Mesenchymal stem cell (in vitro differentiated cells and primary cell): ENCODE measurements at regions not wholly inside any gene's neighbourhood (a gene's known extent, or its start where the extent isn't known, plus 50 kb on each side); places are given as distances from the start of the nearest gene placed in this dataset.
A peak's percentile ranks its signal among the peaks of the same experiment; 100 is the strongest.

ENCODE experiments used
- DNase-seq: peaks from one replicate; pipeline ENCODE4 v3.0.0-alpha.2; 2013
- H2AFZ ChIP-seq: one replicate; pipeline ENCODE4 v1.6.1; 2013; ENCODE audit warnings: low read depth, mild to moderate bottlenecking, control low read depth, inconsistent platforms, low read length, moderate library complexity
- H2AK5ac ChIP-seq: 2 replicates; pipeline ENCODE4 v1.6.1; 2013; ENCODE audit warnings: low read length, moderate library complexity, mild to moderate bottlenecking, inconsistent platforms; ENCODE audit not compliant: severe bottlenecking
- H2BK120ac ChIP-seq: one replicate; pipeline ENCODE4 v1.6.1; 2013; ENCODE audit warnings: low read depth, mild to moderate bottlenecking, inconsistent platforms, low read length, moderate library complexity
- H2BK12ac ChIP-seq, 2 experiments: one replicate each; pipeline ENCODE4 v1.6.1; 2013; ENCODE audit warnings: inconsistent platforms in 2 of 2, low read length in 2 of 2, mild to moderate bottlenecking in 2 of 2, moderate library complexity in 2 of 2, control low read depth in 1 of 2
- H2BK15ac ChIP-seq: one replicate; pipeline ENCODE4 v1.6.1; 2013; ENCODE audit warnings: mild to moderate bottlenecking, low read depth, inconsistent platforms; ENCODE audit not compliant: poor library complexity, severe bottlenecking
- H2BK5ac ChIP-seq: 2 replicates; pipeline ENCODE4 v1.6.1; 2013; ENCODE audit warnings: low read depth, mild to moderate bottlenecking, low read length, control low read depth, inconsistent platforms; ENCODE audit not compliant: poor library complexity, severe bottlenecking
- H3K14ac ChIP-seq, 2 experiments: one replicate each; pipeline ENCODE4 v1.6.1; 2013; ENCODE audit warnings: inconsistent platforms in 2 of 2, low read length in 2 of 2, control low read depth in 1 of 2, mild to moderate bottlenecking in 1 of 2, moderate library complexity in 1 of 2
- H3K18ac ChIP-seq, 2 experiments: one replicate each; pipeline ENCODE4 v1.6.1; 2013; ENCODE audit warnings: inconsistent platforms in 2 of 2, low read length in 2 of 2, control low read depth in 1 of 2, low read depth in 1 of 2, mild to moderate bottlenecking in 1 of 2
- H3K23ac ChIP-seq, 2 experiments: one replicate each; pipeline ENCODE4 v1.6.1; 2013; ENCODE audit warnings: inconsistent platforms in 2 of 2, low read length in 2 of 2, mild to moderate bottlenecking in 2 of 2, moderate library complexity in 2 of 2, control low read depth in 1 of 2
- H3K27ac ChIP-seq: 2 replicates; pipeline ENCODE4 v1.5.1; 2013; ENCODE audit warnings: mild to moderate bottlenecking, moderate library complexity, low read length, control low read depth, inconsistent platforms; ENCODE audit not compliant: poor library complexity, severe bottlenecking
- H3K27me3 ChIP-seq, 2 experiments: 2 replicates each; pipeline versions ENCODE4 v1.6.1 to v1.7.0; 2013; ENCODE audit warnings: low read length in 2 of 2, mild to moderate bottlenecking in 2 of 2, moderate library complexity in 2 of 2, control low read depth in 1 of 2, inconsistent platforms in 1 of 2; ENCODE audit not compliant: control insufficient read depth in 1 of 2, insufficient read depth in 1 of 2
- H3K36me3 ChIP-seq, 2 experiments: 2 replicates each; pipeline versions ENCODE4 v1.6.1 to v1.7.0; 2013; ENCODE audit warnings: low read length in 2 of 2, control low read depth in 1 of 2, inconsistent platforms in 1 of 2, low read depth in 1 of 2, mild to moderate bottlenecking in 1 of 2; ENCODE audit not compliant: insufficient read depth in 2 of 2, control insufficient read depth in 1 of 2
- H3K4ac ChIP-seq, 2 experiments: one replicate each; pipeline ENCODE4 v1.6.1; 2013; ENCODE audit warnings: inconsistent platforms in 2 of 2, low read length in 2 of 2, mild to moderate bottlenecking in 2 of 2, moderate library complexity in 2 of 2, control low read depth in 1 of 2, low read depth in 1 of 2
- H3K4me1 ChIP-seq: 2 replicates; pipeline ENCODE4 v1.6.1; 2013; ENCODE audit warnings: low read depth, low read length, control low read depth; ENCODE audit not compliant: control insufficient read depth, insufficient read depth
- H3K4me2 ChIP-seq: 2 replicates; pipeline ENCODE4 v1.6.1; 2013; ENCODE audit warnings: low read length, mild to moderate bottlenecking, inconsistent platforms; ENCODE audit not compliant: poor library complexity, severe bottlenecking
- H3K4me3 ChIP-seq, 2 experiments: 2 replicates each; pipeline versions ENCODE4 v1.5.1 to v1.7.0; 2013; ENCODE audit warnings: low read length in 2 of 2, mild to moderate bottlenecking in 2 of 2, control low read depth in 1 of 2, low read depth in 1 of 2; ENCODE audit not compliant: insufficient read depth in 1 of 2
- H3K79me1 ChIP-seq: replicated peaks from 2 replicates; pipeline ENCODE4 v1.6.1; 2013; ENCODE audit warnings: mild to moderate bottlenecking, control low read depth, low read length, inconsistent platforms; ENCODE audit not compliant: poor library complexity, severe bottlenecking
- H3K9ac ChIP-seq: 2 replicates; pipeline ENCODE4 v1.7.0; 2013; ENCODE audit warnings: mild to moderate bottlenecking, low read length, moderate library complexity
- H3K9me3 ChIP-seq: 2 replicates; pipeline ENCODE4 v1.7.0; 2013; ENCODE audit warnings: mild to moderate bottlenecking, low read length; ENCODE audit not compliant: control insufficient read depth
- H4K8ac ChIP-seq: one replicate; pipeline ENCODE4 v1.6.1; 2013; ENCODE audit warnings: inconsistent platforms, mild to moderate bottlenecking, low read length, moderate library complexity
- H4K91ac ChIP-seq: one replicate; pipeline ENCODE4 v1.6.1; 2013; ENCODE audit warnings: mild to moderate bottlenecking, low read length, inconsistent platforms
- WGBS: methylation state at CpG from one replicate; pipeline ENCODE4 v1.1.7; 2013; ENCODE audit warnings: mixed read lengths; 5-methylcytosine and 5-hydroxymethylcytosine counted together

DNA sequence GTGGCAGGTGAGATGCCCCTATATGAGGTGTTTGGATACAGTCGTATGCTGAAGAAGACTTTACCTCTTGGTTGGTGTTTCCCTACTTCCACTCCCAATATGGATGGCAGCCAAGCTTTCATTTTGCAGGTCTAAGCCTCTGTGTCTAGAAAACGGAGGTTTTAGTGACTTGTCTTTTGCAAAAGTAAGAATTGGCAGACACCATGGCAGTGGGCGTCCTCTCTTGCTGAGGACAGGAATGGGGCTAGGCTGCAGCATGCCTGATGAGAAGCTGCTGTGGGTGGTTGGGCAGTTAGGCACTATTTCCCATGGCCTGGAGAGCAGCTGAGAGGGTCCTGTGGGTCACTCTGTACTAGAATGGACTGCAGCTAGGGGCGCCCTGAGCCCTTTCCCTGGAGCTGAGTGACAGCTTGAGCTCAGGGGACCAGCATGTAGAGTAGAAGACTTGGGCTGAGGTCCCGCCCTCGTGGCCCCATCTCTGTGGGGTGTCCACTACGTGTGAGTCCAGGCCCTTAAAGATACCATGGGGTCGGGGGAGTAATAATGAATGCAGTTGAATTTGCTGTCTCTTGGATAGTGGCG lies 127.4 kb downstream of the CDH26 start:
- Histone ChIP-seq H2BK12ac (no peak overlapping the region), H3K79me1 (no peaks in the 10 kb centered on the region), H3K4me1 (no peaks in the 10 kb centered on the region), H3K18ac (no peak overlapping the region), H3K27me3 (peaks cover 4 to 72% of the 10 kb centered on the region in 2 experiments), H3K9me3 (no peaks in the 10 kb centered on the region), H2BK5ac (no peak overlapping the region), H2BK15ac (no peak overlapping the region), H4K8ac (no peak overlapping the region), H3K27ac (no peak overlapping the region), H3K4ac (no peak overlapping the region), H3K23ac (no peak overlapping the region), H3K4me3 (no peak overlapping the region), H4K91ac (no peak overlapping the region), H3K36me3 (no peaks in the 10 kb centered on the region), H3K4me2 (no peak overlapping the region), H2AFZ (no peak overlapping the region), H2AK5ac (no peak overlapping the region), H2BK120ac (no peak overlapping the region), H3K9ac (no peak overlapping the region), H3K14ac (no peak overlapping the region)
- WGBS, result 56% methylated on average over 9 of the region's 9 CpGs
- DNase-seq, result no peak

DNA sequence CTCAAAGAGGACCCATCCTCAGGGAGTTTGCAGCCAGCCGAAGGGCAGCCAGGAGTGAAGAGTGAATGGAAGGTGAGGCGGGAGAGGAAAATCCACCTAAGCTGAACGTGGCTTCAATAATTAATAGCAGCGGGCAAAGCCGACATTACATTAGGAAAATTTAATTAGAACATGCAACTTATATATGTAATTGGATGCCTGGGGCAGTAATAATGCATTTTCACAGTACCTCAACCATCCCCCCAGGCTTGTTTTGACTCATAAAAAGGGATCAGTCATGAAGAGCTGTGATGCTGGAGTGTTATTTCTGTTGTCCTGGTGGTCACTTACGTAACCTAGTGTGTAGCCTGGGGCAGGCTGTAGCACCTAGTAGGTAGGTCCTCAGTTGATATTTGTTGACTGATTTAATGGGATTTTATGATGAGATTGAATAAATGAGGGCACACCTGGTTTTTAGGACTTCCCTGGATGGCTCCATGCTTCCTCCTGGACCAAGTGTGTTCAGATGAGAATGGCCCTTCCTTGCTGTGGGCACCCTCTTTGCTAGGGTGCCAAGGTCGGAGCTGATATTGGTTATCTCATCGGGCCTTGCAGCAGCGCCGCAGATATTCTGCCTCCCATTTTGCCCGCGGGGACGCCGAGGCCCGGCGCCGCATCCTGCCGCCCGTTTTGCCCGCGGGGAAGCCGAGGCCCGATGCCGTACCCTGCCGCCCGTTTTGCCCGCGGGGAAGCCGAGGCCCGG lies 128.8 kb downstream of the CDH26 start:
- no peak for DNase-seq
- Histone ChIP-seq H3K4ac (no peak overlapping the region), H2AFZ (no peak overlapping the region), H4K91ac (no peak overlapping the region), H3K18ac (no peak overlapping the region), H3K9ac (no peak overlapping the region), H3K79me1 (no peaks in the 10 kb centered on the region), H3K4me3 (no peak overlapping the region), H3K4me1 (no peaks in the 10 kb centered on the region), H2BK12ac (no peak overlapping the region), H2BK5ac (no peak overlapping the region), H3K9me3 (no peaks in the 10 kb centered on the region), H2BK120ac (no peak overlapping the region), H4K8ac (no peak overlapping the region), H3K36me3 (no peaks in the 10 kb centered on the region), H3K14ac (no peak overlapping the region), H3K27me3 (peaks cover 4 to 65% of the 10 kb centered on the region in 2 experiments), H2BK15ac (no peak overlapping the region), H3K23ac (no peak overlapping the region), H3K4me2 (no peak overlapping the region), H2AK5ac (no peak overlapping the region), H3K27ac (no peak overlapping the region)
- 98% methylated on average over 27 of the region's 30 CpGs for WGBS

DNA sequence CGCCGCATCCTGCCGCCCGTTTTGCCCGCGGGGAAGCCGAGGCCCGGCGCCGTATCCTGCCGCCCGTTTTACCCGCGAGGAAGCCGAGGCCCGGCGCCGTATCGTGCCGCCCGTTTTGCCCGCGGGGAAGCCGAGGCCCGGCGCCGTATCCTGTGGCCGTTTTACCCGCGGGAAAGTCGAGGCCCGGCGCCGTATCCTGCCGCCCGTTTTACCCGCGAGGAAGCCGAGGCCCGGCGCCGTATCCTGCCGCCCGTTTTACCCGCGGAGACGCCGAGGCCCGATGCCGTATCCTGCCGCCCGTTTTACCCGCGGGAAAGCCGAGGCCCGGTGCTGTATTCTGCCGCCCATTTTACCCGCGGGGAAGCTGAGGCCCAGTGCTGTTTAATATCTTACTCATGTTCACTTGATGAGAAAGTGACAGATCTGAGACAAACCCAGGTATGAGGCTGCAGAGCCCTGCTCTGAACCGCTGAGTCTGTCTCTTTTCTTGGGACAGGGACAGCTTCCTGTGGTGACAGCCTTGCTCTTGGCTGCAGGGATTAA lies 129.4 kb downstream of the CDH26 start:
- H3K4me3 ChIP-seq, result no peak overlapping the region
- no peaks in the 10 kb centered on the region for H3K36me3 ChIP-seq
- no peak overlapping the region for H3K4ac ChIP-seq
- H4K91ac ChIP-seq, result no peak overlapping the region
- no peak overlapping the region for H3K4me2 ChIP-seq
- no peak overlapping the region for H3K14ac ChIP-seq
- peak overlapping the region; percentile 43 for H3K9ac ChIP-seq
- no peak overlapping the region for H2BK5ac ChIP-seq
- no peak overlapping the region for H2BK12ac ChIP-seq
- 92% methylated on average over 60 of the region's 60 CpGs for WGBS
- peaks cover 4% of the 10 kb centered on the region for H3K9me3 ChIP-seq
- no peak for DNase-seq
- no peak overlapping the region for H3K27ac ChIP-seq
- H2BK15ac ChIP-seq, result no peak overlapping the region
- H4K8ac ChIP-seq, result no peak overlapping the region
- no peak overlapping the region for H3K23ac ChIP-seq
- no peaks in the 10 kb centered on the region for H3K79me1 ChIP-seq
- H3K18ac ChIP-seq, result no peak overlapping the region
- no peak overlapping the region for H2BK120ac ChIP-seq
- H3K27me3 ChIP-seq, result peaks cover 4 to 62% of the 10 kb centered on the region in 2 experiments
- no peak overlapping the region for H2AK5ac ChIP-seq
- H3K4me1 ChIP-seq, result no peaks in the 10 kb centered on the region
- H2AFZ ChIP-seq, result no peak overlapping the region

DNA sequence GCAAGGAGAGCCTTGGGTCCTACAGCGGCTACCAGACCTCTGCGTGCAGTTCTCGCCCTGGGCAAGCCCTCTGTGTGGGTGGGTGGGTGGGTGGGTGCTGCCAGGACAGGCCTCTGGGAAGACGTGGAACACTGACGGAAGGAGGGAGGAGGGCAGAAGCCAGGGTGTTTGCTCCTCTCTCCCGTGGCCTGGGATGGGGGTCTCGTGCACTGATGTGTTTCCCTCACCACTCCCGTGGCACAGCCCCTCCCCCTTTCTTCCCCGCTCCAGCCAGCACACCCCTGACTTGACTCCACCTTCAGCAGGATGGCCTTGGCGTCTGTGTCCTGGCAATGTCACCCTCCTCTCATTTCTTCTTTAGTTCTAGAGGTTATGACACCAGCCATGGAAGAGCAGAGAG lies 130.0 kb downstream of the CDH26 start:
- Histone ChIP-seq H3K36me3 (no peaks in the 10 kb centered on the region), H2BK15ac (no peak overlapping the region), H4K91ac (no peak overlapping the region), H3K4ac (no peak overlapping the region), H3K4me3 (no peak overlapping the region), H3K18ac (no peak overlapping the region), H3K9ac (no peak overlapping the region), H4K8ac (no peak overlapping the region), H3K79me1 (no peaks in the 10 kb centered on the region), H2BK5ac (no peak overlapping the region), H2BK120ac (no peak overlapping the region), H2AFZ (no peak overlapping the region), H3K27ac (no peak overlapping the region), H3K9me3 (peaks cover 10% of the 10 kb centered on the region), H2BK12ac (no peak overlapping the region), H3K27me3 (peaks cover 4 to 62% of the 10 kb centered on the region in 2 experiments), H2AK5ac (no peak overlapping the region), H3K4me2 (no peak overlapping the region), H3K4me1 (no peaks in the 10 kb centered on the region), H3K23ac (no peak overlapping the region), H3K14ac (no peak overlapping the region)
- DNase-seq, result no peak
- 95% methylated on average over 8 of the region's 10 CpGs for WGBS
